ENCODE measurements at regions not wholly inside any gene's neighbourhood (a gene's known extent, or its start where the extent isn't known, plus 50 kb on each side); places are given as distances from the start of the nearest gene placed in this dataset.

GRCh38 chr2:139626128-139626527 lies 845.9 kb upstream of the NXPH2 start:
- Histone ChIP-seq H3K27ac (replicated peaks) (no peak overlapping the region), H3K9me3 (replicated peaks) (peaks cover 3% of the 10 kb centered on the region), H3K27me3 (ENCODE audit: low read depth) (no peaks in the 10 kb centered on the region), H3K4me3 (no peak overlapping the region), H3K4me1 (no peaks in the 10 kb centered on the region), H3K36me3 (no peaks in the 10 kb centered on the region)
- intact Hi-C loops (cut with micrococcal nuclease) = no loop called here
- TF ChIP-seq, protein P1, sequence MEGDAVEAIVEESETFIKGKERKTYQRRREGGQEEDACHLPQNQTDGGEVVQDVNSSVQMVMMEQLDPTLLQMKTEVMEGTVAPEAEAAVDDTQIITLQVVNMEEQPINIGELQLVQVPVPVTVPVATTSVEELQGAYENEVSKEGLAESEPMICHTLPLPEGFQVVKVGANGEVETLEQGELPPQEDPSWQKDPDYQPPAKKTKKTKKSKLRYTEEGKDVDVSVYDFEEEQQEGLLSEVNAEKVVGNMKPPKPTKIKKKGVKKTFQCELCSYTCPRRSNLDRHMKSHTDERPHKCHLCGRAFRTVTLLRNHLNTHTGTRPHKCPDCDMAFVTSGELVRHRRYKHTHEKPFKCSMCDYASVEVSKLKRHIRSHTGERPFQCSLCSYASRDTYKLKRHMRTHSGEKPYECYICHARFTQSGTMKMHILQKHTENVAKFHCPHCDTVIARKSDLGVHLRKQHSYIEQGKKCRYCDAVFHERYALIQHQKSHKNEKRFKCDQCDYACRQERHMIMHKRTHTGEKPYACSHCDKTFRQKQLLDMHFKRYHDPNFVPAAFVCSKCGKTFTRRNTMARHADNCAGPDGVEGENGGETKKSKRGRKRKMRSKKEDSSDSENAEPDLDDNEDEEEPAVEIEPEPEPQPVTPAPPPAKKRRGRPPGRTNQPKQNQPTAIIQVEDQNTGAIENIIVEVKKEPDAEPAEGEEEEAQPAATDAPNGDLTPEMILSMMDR (IDR thresholded peaks at IDR 0.05; ENCODE audit: borderline replicate concordance) = no peak
- DNase-seq = no peak

- H3K9me3 ChIP-seq (replicated peaks) = peaks cover 37% of the 10 kb centered on the region
- intact Hi-C loops (cut with micrococcal nuclease) = no loop called here
- TF ChIP-seq, protein P1 (IDR thresholded peaks at IDR 0.05; ENCODE audit: borderline replicate concordance) = no peak
- DNase-seq = no peak
- no peaks in the 10 kb centered on the region for H3K27me3 ChIP-seq (ENCODE audit: low read depth)
- no peaks in the 10 kb centered on the region for H3K36me3 ChIP-seq
- no peak overlapping the region for H3K4me3 ChIP-seq
- H3K27ac ChIP-seq (replicated peaks) = no peak overlapping the region
- no peaks in the 10 kb centered on the region for H3K4me1 ChIP-seq
Measured at GRCh38 chr2:139622691-139623090, 842.5 kb upstream of the NXPH2 start.

- Histone ChIP-seq H3K27ac (replicated peaks) (no peak overlapping the region), H3K4me3 (no peak overlapping the region), H3K9me3 (replicated peaks) (peaks cover 47% of the 10 kb centered on the region), H3K36me3 (no peaks in the 10 kb centered on the region), H3K4me1 (no peaks in the 10 kb centered on the region), H3K27me3 (ENCODE audit: low read depth) (no peaks in the 10 kb centered on the region)
- TF ChIP-seq, protein P1 (IDR thresholded peaks at IDR 0.05; ENCODE audit: borderline replicate concordance) = no peak
- no peak for DNase-seq
- intact Hi-C loops (cut with micrococcal nuclease) = no loop called here
Measured at GRCh38 chr2:139617747-139618146, 837.6 kb upstream of the NXPH2 start.

GRCh38 chr2:139613264-139613663 lies 833.1 kb upstream of the NXPH2 start:
- Histone ChIP-seq H3K4me3 (no peak overlapping the region), H3K36me3 (no peaks in the 10 kb centered on the region), H3K9me3 (replicated peaks) (peaks cover 24% of the 10 kb centered on the region), H3K27me3 (ENCODE audit: low read depth) (no peaks in the 10 kb centered on the region), H3K4me1 (no peaks in the 10 kb centered on the region), H3K27ac (replicated peaks) (no peak overlapping the region)
- intact Hi-C loops (cut with micrococcal nuclease) = no loop called here
- no peak for DNase-seq
- TF ChIP-seq, protein P1 (IDR thresholded peaks at IDR 0.05; ENCODE audit: borderline replicate concordance) = no peak

DNA sequence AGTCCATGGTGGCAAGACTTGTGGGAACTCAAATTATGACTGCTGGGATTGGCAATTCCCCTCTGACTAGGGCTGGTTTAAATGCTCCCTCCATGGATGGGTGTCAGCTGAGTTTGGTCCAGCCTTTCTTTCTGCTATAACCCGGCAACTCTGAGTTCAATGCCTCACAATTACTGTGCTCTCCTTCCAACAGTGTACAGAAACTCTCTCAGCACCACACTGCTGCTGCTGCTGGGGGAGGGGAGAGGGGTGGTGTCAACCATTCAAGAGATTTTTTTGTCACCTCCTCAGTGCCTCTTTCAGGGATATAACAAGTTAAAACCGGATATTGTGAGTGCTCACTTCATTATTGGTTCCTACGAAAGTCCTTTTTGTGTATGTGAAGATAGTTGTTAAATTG lies 830.3 kb upstream of the NXPH2 start:
- TF ChIP-seq, protein P1 (IDR thresholded peaks at IDR 0.05; ENCODE audit: borderline replicate concordance) = no peak
- intact Hi-C loops (cut with micrococcal nuclease) = no loop called here
- Histone ChIP-seq H3K27ac (replicated peaks) (no peak overlapping the region), H3K36me3 (no peaks in the 10 kb centered on the region), H3K27me3 (ENCODE audit: low read depth) (no peaks in the 10 kb centered on the region), H3K4me1 (no peaks in the 10 kb centered on the region), H3K4me3 (no peak overlapping the region), H3K9me3 (replicated peaks) (peaks cover 31% of the 10 kb centered on the region)
- no peak for DNase-seq

DNA sequence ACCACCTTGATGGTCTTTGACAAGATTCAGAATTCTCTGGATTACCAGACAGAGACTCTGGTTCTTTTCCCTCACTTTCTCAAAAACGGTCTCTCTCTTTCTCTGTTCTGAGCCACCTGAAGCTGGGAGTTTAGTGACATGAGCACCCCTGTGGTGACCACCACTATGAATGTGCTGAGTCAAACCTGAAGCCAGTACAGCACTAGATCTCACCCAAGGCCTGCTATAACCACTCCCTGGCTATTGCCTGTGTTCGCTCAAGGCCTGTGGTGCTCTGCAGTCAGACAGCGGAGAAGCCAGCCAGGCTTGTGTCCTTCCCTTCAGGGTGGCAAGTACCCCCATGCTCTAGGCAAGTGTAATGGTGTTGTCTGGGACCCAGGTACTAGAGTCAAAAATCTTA lies 828.9 kb upstream of the NXPH2 start:
- Histone ChIP-seq H3K4me3 (no peak overlapping the region), H3K4me1 (no peaks in the 10 kb centered on the region), H3K36me3 (no peaks in the 10 kb centered on the region), H3K27me3 (ENCODE audit: low read depth) (no peaks in the 10 kb centered on the region), H3K9me3 (replicated peaks) (peaks cover 36% of the 10 kb centered on the region), H3K27ac (replicated peaks) (no peak overlapping the region)
- no peak for DNase-seq
- intact Hi-C loops (cut with micrococcal nuclease) = no loop called here
- TF ChIP-seq, protein P1 (IDR thresholded peaks at IDR 0.05; ENCODE audit: borderline replicate concordance) = no peak
